OCI-M2 (cell line): ENCODE measurements at regions not wholly inside any gene's neighbourhood (a gene's known extent, or its start where the extent isn't known, plus 50 kb on each side); places are given as distances from the start of the nearest gene placed in this dataset.

Experiments
- DNase-seq: peaks from one replicate; lab custom pipeline; 2025; ENCODE audit not compliant: unreplicated experiment; lab: John Stamatoyannopoulos, UW

- no peak for DNase-seq
Measured at GRCh38 chr3:96012939-96013338, 801.5 kb upstream of the EPHA6 start.

- no peak for DNase-seq
Measured at GRCh38 chr3:96017556-96017955, 796.8 kb upstream of the EPHA6 start.

DNA sequence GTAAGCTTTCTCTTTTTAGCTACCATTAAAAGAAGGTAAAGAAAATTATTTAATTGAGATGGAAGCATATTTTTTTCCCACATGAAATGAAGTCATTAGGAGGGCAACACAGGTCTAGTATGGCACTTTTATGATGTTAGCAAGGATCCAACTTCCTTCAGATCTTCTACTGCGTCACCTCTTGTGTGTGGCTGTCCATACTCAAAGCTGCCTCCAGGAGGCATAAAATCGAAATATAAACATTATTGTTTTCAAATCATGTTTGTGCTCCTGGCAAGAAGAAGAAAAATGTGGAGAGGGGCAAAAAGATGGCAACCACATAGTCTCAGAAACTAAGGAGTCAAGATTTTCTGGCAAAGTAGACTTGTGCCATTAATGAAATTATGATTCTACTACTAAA, 791.7 kb upstream of the EPHA6 start:
- no peak for DNase-seq

DNA sequence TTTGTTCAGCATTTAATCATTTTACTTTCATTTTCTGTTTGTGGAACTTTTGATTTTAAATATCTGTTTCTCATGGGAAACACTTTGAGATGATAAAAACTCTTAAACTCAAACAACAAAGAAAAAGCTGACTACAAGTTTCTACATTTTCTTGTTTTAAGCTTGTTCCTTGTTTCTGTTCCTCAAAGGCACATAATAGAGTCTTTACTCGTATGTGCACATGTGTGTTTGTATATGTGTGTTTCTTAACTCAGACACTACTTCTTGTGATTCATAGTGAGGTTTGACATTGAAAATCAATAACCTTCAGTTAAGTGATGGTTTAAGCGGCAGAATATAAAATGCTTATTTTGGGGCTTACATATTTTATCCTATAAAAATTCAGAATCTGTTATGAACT, 786.7 kb upstream of the EPHA6 start:
- DNase-seq: no peak

DNA sequence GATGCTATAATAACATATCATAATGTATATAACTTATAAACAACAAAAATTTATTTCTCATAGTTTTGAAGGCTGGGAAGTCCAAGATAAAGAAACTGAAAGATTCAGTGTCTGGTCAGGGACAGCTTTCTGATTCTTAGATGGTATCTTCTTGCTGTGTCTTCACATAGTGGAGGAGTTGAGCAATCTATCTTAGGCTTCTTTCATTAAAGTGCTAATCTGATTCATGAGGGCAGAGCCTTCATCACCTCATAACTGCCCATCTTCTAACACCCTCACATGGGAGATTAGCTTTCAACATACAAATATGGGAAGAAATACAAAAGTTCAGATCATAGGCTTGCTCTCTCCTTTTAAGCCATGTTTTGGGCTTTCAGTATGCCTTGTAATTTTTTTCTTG, 774.8 kb upstream of the EPHA6 start:
- DNase-seq: no peak

DNA sequence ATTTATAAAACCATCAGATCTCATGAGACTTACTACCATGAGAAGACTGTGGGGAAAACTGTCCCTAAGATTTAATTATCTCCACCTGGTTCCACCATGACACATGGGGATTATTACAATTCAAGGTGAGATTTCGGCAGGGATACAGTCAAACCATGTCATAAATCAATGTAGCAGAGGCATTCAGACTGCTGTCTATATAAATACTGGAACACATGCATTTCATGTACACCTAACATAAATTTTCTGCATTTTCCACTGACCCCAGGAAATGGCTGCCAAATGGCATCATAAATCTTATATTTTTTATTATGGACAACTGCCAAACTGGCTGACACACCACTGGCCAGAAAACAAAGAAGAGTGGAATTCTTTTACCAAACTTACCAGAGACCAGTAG, 755.1 kb upstream of the EPHA6 start:
- DNase-seq: no peak

DNA sequence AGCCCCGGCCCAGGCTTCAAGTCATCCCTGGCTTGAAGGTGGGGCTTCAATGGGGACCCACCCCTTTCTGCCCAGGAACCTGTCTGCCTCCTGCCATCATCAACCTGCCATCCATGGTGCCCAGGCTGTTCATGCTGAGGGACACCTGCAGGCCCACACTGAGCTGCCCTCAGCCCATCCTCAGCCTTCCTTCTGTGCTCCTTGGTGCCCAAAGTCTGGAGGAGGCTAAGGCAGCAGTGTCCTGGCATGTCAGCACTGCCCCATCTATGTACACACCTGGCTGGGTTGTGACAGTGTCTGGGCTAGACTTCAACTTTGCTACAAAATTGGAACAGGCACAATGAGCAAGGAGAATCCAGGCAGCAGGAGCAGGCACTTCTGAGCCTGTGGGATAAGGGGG, 745.3 kb upstream of the EPHA6 start:
- DNase-seq: no peak

- DNase-seq: no peak
Measured at GRCh38 chr3:96070678-96071077, 743.7 kb upstream of the EPHA6 start.

DNA sequence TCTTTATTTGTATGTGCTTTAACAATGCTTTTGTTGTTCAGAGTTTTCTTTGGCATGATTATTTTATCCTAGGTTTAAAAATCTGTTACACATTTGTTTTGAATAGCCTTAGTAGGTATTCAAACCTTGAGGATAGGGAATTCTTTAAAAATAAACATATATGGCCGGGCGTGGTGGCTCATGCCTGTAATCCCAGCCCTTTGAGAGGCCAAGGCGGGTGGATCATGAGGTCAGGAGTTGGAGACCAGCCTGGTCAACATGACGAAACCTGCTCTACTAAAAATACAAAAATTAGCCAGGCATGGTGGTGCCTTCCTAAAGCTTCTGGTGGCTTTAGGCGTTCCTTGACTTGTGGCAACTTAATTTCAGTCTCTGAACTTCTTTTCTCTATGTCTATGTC, 743.3 kb upstream of the EPHA6 start:
- no peak for DNase-seq

GRCh38 chr3:96072226-96072625, 742.2 kb upstream of the EPHA6 start:
- DNase-seq: no peak

- DNase-seq: no peak
Measured at GRCh38 chr3:96083610-96084009, 730.8 kb upstream of the EPHA6 start.

GRCh38 chr3:96086018-96086417, 728.4 kb upstream of the EPHA6 start:
- DNase-seq: no peak

DNA sequence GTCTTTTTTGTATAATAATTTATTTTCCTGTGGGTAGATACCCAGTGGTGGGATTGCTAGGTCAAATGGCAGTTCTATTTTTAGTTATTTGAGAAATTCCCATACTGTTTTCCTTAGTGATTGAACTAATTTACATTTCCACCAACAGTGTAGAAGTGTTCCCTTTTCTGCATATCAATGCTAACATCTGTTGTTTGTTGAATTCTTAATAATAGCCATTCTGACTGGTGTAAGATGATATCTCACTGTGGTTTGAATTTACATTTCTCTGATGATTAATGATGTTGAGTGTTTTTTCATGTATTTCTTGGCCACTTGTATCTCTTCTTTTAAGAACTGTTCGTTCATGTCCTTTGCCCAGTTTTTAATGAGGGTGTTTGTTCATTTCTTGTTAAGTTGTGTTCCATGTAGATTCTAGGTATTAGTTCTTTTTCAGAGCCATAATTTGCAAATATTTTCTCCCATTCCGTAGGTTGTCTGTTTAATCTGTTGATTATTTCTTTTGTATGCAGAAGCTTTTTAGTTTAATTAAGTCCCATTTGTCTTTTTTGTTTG, 713.3 kb upstream of the EPHA6 start:
- no peak for DNase-seq

DNA sequence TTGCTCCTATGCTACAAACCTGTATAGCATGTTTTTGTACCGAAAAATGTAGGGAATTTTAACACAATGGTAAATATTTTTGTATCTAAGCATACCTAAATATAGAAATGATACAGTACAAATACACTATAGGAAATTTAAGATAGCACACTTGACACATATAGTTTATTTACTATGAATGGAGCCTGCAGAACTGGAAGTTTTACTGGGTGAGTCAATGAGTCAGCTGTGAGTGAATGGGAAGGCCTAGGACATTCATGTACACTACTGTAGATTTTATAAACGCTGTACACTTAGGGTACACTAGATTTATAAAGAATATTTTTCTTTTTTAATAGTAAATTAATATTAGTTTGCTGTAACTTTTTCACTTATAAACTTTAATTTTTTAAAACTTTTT, 707.7 kb upstream of the EPHA6 start:
- DNase-seq: no peak
